Activated naive CD4-positive, alpha-beta T cell treated with anti-CD3 and anti-CD28 coated beads, Interleukin-2, amount 50 U/mL, for 16 hours (primary cell): ENCODE measurements at regions not wholly inside any gene's neighbourhood (a gene's known extent, or its start where the extent isn't known, plus 50 kb on each side); places are given as distances from the start of the nearest gene placed in this dataset.
"Not testable (repeated sequence)": the region's sequence is repeated elsewhere in the genome, so short reads cannot be mapped to it uniquely, and the experiment has no call there.

ENCODE experiments used
- DNase-seq: peaks from one replicate; pipeline ENCODE4 v3.0.0-alpha.2; 2020

DNA sequence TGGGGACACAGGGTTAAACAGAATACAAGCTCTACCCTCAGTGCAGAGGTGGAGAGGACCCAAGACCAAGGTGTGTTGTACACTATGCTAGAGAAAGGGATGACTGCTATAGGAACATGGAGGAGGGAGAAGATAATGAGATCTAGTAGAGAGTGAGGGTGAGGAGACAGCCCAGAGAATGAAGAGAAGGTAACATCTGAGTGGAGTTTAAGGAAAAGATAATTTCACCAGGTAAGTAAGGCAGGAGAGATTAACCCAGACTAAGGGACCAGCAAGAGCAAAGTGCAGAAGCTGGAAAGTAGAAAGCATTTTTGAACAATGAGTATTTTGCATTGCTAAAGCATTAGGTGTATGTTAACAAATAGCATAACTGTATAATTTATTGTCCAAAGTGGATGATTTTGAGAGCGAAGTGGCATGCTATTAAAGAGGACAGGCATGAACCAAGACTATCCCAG lies 128.8 kb downstream of the RASSF10 start:
- DNase-seq: no peak

GRCh38 chr11:13139085-13139484 lies 130.0 kb downstream of the RASSF10 start:
- DNase-seq: not testable (repeated sequence)

GRCh38 chr11:13140028-13140870 lies 131.1 kb downstream of the RASSF10 start:
- no peak for DNase-seq

DNA sequence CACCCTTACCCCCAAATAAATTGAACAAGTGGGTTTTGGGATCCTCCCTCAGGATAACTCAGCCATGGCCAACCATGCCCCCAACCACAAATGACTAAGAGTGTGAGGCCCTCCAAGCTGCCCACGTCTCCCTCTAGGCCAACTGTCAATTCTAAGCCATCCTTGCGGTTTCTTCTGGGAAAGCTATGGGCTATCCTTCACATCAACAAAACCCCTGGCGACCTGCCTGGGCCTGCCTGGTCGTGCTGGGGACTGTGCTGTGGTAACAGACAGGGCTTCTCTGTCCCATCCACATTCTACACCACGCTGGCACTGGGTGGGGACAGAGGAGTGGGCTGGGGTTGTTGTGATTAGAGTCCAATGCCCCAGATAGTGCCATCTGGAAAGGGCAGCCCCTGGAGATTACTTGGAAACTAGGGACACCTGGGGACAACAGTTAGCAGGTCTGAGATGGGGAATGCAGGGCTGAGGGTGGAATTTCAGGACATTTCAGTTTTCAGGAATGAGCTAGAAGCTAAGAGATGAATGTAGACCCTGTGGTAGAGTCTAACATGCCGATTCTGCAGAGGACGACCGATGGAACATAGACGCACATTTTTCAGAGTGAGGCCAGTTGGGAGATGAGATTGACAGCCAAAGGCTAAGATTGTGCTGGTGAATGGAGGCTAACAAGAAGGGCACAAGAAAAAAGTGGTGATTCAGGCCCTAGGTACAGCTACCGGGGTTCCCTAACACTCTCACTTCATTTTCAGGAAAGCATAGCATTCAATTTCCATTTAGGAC lies 131.9 kb downstream of the RASSF10 start:
- no peak for DNase-seq

GRCh38 chr11:13141731-13142709 lies 132.9 kb downstream of the RASSF10 start:
- no peak for DNase-seq

DNA sequence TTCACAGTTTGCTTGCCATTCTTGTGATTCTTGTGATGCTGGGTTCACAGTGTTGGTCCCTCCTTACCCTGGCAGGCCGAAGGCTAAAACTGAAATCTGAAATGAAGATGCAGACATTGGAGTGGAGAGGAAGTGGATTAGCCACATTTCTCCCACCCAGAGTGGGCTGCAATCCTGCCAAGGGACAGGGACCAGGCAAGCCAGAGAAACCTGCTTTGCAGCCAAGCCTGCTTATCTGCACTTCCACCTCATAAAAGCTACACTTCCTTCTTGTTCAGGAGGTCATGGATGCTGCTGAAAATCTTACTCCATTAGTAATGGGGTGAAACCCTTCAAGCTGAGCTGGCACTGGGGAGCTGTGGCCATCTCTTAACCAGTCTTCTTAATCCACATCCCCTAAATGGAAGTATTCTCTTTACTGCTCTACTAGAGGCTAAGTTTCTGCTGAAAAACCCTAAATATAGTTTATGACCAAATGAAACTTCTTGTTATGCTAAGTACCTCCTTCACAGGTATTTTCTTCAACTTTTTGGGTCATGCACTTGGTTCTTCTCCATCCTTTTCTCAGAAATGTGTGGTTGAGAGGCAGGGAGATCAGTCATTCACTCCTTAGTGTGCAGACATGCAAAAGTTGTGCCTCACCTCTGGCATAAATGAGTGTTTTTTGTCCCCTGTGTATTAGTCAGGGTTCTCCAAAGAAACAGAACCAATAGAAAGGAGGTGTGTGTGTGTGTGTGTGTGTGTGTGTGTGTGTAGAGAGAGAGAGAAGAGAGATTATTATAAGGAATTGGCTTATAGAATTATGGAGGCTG lies 133.9 kb upstream of the BMAL1 start:
- DNase-seq: no peak

- DNase-seq: no peak
Measured at GRCh38 chr11:13145461-13145860, 132.1 kb upstream of the BMAL1 start.

- DNase-seq: no peak
Measured at GRCh38 chr11:13149991-13150390, 127.6 kb upstream of the BMAL1 start.

- no peak for DNase-seq
Measured at GRCh38 chr11:13150487-13150886, 127.1 kb upstream of the BMAL1 start.

- DNase-seq: no peak
Measured at GRCh38 chr11:13152264-13152663, 125.3 kb upstream of the BMAL1 start.

- DNase-seq: no peak
Measured at GRCh38 chr11:13152736-13153541, 124.7 kb upstream of the BMAL1 start.

DNA sequence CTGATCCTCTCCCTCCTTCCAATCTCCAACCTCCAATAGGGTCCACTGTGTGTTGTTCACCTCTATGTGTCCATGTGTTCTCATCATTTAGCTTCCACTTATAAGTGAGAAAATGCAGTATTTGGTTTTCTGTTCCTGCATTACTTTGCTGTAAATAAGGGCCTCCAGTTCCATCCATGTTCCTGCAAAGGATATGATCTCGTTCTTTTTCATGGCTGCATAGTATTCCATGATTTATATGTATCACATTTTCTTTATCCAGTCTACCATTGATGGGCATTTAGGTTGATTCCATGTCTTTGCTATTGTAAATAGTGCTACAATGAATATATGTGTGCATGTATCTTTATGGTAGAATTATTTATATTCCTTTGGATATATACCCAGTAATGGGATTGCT lies 123.2 kb upstream of the BMAL1 start:
- not testable (repeated sequence) for DNase-seq

GRCh38 chr11:13160346-13160745 lies 117.2 kb upstream of the BMAL1 start:
- no peak for DNase-seq

DNA sequence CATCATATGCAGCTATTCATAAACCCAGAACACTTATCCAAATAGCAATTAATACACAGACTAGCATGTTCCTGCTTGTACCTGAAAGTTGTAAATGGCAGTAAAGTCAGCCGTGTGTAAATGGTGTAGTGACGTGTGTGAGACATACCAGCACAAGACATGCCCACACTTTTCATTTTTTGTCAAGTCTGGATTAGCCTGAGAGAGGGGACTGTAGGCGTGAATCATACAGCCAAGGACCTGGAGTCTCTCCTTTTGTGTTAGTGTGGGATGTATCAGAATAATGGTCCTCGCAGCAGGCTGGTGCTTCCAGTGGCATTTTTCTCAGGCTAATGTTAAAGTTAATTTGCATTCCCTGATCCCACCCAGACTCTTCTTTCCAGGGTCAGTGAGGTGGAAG lies 116.8 kb upstream of the BMAL1 start:
- no peak for DNase-seq

DNA sequence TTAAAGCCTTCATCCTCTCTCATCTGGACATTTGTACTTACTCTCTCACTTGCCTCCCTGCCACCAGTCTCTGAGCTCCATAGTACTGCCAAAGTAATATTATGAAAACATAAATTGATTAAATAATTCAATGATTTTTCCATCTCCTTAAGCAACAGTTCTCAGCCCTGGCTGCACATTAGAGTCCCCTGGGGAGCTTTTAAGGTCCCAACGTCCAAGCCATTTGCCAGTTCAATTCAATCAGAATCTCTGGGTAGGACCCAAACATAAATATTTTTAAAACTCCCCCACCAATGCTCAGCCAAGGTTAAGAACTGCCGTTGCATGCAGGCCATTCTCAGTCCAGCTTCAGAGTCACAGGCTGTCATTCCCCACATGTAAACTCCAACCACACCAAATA lies 114.4 kb upstream of the BMAL1 start:
- DNase-seq: no peak

- no peak for DNase-seq
Measured at GRCh38 chr11:13166036-13166435, 111.6 kb upstream of the BMAL1 start.

GRCh38 chr11:13168271-13168670 lies 109.3 kb upstream of the BMAL1 start:
- DNase-seq: no peak

DNA sequence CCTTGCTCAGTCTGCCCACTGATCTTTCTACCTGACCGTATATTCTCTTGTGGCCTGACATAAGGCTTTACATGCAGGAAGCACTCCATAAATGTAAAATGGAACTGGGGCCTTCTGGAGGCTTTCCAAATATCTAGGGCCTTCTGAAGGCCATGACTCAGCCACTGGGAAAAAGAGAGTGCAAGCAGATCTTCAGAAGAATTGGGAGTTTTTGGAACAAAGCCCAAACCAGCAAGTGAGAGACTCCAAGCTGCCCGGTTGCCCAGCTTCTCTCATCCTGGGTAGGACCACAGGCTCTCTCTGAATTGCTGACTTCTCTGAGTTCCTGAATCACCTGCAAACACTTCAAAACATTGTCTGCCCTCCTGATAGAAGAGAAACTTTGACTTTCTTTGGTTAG lies 107.9 kb upstream of the BMAL1 start:
- no peak for DNase-seq

DNA sequence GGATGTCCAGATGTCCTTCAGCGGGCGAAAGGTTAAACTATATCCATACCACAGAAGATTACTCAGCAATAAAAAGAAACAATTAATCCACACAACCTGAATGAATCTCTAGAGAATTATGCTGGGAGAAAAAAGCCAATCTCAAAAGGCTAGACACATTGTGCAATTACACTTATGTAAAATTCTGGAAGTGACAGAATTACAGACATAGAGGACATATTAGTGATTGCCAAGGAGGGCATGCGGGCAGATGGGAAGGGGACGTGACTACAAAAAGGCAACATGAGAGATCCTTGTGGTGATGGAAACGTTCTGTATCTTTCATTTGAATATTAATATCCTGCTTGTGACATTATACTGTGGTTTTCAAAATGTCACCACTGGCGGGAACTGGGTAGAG lies 103.5 kb upstream of the BMAL1 start:
- no peak for DNase-seq

- no peak for DNase-seq
Measured at GRCh38 chr11:13183094-13183825, 94.3 kb upstream of the BMAL1 start.
